Ammon's horn (tissue), 1 donor: ENCODE measurements at regions not wholly inside any gene's neighbourhood (a gene's known extent, or its start where the extent isn't known, plus 50 kb on each side); places are given as distances from the start of the nearest gene placed in this dataset.
"Not testable (repeated sequence)": the region's sequence is repeated elsewhere in the genome, so short reads cannot be mapped to it uniquely, and the experiment has no call there.

Experiments used
- DNase-seq: peaks from one replicate; pipeline ENCODE4 v3.0.0-alpha.2; 2016; ENCODE audit warnings: low spot score

DNA sequence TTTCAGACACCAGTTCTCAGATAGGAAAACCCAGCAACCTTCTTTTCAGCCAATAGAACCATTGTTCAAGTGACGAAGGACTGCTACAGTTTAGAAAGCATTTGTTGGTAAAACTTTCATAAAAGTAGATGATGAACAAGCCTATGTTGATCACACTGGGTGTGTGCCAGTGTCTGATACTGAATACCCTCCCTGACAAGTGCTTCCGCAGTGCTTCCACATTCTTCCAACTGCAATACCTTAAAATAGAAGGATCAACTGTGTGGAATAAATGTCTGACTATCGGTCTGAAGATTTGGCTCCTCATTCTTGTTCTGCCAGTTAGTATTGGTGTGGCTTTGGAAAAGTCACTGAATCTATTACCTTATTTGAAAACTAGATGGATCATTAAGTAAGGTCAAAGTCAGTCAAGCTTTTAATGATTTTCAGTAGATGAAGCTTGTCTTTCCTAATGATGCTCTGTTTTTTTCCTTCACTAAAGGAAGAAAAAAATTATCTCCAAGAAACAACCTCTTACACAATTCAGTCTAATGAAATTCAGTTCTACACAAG lies 479.4 kb upstream of the CBLB start:
- DNase-seq = no peak

GRCh38 chr3:106349191-106349881 lies 480.5 kb upstream of the CBLB start:
- DNase-seq = no peak

GRCh38 chr3:106355873-106356272 lies 487.1 kb upstream of the CBLB start:
- no peak for DNase-seq

- no peak for DNase-seq
Measured at GRCh38 chr3:106359692-106360091, 490.9 kb upstream of the CBLB start.

DNA sequence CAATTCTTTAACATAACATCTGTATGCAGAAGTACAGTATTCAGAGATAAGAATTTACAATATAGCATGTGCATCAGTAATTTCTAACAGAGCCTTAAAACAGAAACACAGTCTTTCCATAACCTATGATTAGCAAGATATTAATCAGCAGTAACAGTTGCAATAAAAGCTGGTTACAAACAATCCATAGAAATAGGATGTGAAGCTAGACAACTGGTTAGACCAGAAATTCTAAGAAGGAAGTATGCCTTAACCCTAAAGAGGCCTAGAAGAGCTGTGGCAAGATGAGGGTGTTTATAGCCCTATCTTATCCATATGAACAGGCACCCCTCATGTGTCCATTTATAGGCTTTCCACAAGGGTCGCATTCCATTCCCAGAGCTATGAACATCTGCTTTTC lies 492.1 kb upstream of the CBLB start:
- not testable (repeated sequence) for DNase-seq

DNA sequence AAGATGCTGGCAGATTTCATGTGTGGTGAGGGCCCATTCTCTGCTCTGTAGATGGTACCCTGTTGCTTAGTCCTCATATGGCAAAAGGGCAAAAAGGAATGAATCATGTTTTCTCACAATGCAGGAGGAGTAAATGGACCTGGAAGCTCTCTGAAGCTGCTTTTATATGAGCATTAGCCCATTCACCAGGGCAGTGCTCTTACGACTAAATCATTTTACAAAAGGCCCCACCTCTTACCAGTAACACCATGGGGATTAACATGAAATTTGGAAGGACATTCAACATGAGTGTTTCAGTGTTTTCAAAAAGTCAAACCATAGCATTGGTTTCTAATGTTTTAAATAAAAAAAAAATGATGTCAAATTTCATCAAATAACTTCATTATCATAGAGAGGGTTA lies 495.7 kb upstream of the CBLB start:
- no peak for DNase-seq

GRCh38 chr3:106365061-106365691 lies 496.4 kb upstream of the CBLB start:
- DNase-seq = no peak

DNA sequence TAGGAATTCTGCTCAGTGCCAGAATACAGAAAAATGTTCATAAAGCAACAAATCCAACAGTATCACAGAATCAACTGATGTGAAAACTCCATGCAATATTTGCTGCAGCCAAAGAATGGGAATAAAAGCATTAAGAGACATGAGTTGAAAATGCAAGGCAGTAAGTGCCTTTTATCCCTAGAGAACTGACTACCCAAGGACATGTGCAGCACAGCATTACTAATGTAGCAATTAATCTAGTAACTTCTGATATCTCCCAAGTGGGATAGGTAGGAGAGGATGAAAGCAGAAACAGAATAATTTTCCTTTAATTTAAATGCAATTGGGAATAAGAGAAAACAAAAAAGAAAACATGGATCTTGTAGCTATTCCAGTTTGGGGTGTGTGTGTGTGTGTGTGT lies 497.5 kb upstream of the CBLB start:
- no peak for DNase-seq

DNA sequence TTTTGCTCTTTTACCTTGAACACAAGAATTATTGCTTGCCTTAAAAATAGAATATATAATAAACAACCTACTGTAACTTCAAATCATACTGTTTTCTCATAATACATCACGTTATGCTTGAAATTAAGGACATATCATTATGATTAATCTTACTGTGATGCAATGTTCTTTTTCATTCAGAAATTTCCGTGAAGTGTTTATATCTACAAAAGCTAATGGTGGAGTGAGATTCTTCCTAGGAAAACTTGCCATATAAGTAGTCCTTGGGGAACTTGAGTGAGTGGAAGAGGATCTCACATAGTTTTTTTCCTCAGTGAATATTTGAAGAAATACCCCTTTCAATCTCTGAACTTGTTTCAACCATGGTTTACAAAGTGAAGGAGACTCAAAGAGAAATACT lies 498.7 kb upstream of the CBLB start:
- DNase-seq = no peak

- no peak for DNase-seq
Measured at GRCh38 chr3:106371221-106371970, 502.6 kb upstream of the CBLB start.

DNA sequence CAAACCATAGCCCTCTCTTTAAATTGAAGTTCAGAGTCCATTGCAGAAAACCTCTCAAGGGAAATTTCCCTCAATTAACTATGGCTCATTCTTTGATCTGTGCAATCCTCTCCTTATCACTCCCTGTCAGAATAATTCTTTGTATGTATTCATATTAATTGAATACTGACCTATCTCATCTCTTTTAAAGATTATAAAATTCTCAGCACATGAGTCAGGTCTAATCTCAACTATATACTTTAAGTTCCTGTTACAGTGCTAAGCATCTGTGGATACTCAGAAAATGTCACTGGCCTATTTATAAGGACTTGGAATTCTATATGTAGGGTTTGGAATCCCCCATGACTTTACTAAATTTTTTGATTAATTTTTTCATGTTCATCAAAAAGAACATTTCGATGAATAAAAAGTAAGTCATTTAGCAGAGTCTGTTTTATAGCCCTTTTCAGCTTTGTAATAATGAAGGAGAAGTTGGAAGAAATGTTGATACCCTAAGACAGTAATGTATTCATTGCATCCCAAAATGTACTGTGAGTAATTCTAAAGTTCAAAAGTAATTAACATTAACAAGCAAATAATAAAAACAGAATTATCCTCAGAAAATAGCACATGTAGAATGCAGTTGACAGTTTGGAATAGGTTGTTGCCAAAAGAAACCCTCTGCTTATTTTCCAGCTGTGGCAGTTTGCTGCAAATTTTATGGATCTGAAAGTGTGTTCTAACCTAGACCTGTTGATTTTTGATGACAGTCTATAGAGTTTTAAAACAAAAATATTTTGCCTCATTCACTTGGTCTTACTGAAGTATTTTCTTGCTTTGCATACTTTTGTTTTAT lies 503.4 kb upstream of the CBLB start:
- no peak for DNase-seq

- DNase-seq = no peak
Measured at GRCh38 chr3:106372806-106373190, 504.0 kb upstream of the CBLB start.

DNA sequence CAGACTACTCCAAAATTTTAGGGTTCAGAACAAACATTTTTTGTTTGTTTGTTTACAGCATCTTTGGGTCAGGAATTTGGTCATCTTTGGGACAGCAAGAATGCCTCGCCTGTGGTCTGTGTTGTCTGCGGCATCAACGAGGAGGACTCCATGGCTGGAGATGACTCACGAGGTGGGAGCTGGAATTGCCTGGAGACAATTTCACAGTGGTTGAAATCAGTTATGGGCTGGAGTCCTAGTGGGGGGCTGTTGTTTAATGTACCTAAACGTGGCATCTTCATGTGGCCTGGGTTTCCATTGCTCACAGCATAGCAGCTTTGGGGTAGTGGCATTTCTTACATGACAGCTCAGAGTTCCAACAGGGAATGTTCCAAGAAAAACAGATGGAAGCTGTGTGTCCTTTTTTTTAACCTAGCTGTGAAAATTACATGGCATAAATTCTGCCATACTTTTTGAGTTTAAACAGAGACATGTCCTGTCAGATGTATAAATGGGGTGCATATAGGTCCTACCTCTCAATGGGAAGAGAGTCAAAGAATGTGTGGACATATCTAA lies 507.3 kb upstream of the CBLB start:
- DNase-seq = no peak

DNA sequence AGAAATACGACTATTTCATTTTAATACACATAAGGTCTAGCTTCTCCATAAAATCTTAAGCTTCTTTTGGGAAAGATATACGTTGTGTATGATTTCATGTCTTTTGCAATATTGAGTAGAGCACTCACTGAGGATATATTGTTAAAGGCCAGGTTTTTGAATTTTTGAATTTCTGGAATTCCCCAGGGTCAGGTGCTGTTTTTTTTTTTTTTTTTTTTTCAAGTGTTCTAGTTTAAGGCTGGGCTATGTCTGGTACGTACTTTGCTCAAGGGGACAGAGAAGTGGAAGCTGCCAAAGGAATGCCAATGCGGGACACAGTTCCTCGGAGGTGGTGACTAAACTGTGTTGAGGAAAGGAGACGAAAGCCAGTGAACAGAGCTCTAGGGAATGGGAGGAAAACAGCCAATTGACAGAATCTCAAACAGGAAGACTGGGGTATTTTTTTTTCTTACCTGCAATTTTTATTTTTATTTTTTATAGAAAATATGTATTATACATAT lies 510.5 kb upstream of the CBLB start:
- DNase-seq = no peak

- DNase-seq = no peak
Measured at GRCh38 chr3:106380232-106380631, 511.4 kb upstream of the CBLB start.

GRCh38 chr3:106381286-106381938 lies 512.6 kb upstream of the CBLB start:
- no peak for DNase-seq

- no peak for DNase-seq
Measured at GRCh38 chr3:106381939-106382335, 513.1 kb upstream of the CBLB start.

GRCh38 chr3:106386050-106386449 lies 517.2 kb upstream of the CBLB start:
- DNase-seq = no peak

GRCh38 chr3:106392915-106393314 lies 524.1 kb upstream of the CBLB start:
- no peak for DNase-seq

DNA sequence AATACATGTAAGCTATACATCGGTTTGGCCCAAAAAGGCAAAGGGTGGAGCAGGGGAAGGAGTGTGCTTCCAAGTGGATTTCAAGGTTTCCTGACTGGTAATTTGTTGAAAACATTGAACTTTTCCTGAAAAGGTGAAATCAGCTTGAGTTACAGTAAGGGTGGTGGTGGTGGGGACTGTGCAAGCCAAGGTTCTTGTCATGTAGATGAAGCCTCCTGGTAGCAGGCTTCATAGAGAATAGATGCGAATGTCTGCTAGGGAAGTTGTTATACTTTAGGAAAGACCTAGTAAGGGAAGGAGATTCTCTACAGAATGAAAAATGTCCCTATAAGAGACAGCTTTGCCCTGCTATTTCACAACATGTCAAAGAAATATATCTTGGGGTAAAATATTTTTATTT lies 528.2 kb upstream of the CBLB start:
- no peak for DNase-seq
